GM04504 (cell line): ENCODE measurements at regions not wholly inside any gene's neighbourhood (a gene's known extent, or its start where the extent isn't known, plus 50 kb on each side); places are given as distances from the start of the nearest gene placed in this dataset.

Source experiments
- DNase-seq: peaks from one replicate; pipeline ENCODE4 v3.0.0-alpha.2; 2012; ENCODE audit warnings: low read depth

- no peak for DNase-seq
These were observed 351.9 kb downstream of the EPM2A start for GRCh38 chr6:145383428-145383827.

GRCh38 chr6:145384503-145384902 lies 350.8 kb downstream of the EPM2A start:
- no peak for DNase-seq

DNA sequence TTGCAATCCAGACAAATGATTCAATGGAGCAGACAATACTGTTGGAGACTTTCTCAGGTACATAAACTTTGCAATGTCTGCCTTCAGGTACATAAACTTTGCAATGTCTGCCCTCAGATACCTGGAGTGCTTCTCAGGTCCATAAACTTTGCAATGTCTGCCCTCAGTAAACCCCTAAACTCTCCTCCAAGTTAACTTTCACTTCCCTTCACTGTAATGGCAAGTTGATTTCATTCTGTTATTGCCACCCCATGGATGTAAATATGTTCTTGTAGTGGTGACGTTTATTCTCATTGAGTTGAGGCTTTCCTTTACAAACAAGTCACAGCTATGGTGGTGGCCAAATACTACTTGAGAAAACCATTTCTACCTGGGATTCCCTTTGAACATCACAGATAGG lies 338.8 kb downstream of the EPM2A start:
- no peak for DNase-seq

DNA sequence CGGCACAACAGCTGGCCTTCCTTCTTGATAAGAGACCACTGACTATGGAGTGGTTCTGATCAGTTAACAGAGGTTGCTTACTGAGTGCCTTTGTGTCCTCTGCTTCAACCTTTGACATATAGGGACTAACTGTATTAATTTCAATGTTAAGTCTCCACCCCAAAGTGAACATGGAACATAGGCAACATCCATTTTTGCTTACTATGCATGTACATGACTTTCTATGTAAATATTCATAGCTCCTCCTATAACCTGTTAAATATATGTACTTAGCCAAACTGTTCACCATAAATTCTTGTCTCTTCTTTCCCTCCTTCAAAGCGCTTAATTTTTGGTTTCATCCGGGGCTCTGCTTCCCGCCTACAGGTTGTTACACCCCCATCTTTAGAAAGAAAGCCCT lies 334.8 kb downstream of the EPM2A start:
- no peak for DNase-seq

DNA sequence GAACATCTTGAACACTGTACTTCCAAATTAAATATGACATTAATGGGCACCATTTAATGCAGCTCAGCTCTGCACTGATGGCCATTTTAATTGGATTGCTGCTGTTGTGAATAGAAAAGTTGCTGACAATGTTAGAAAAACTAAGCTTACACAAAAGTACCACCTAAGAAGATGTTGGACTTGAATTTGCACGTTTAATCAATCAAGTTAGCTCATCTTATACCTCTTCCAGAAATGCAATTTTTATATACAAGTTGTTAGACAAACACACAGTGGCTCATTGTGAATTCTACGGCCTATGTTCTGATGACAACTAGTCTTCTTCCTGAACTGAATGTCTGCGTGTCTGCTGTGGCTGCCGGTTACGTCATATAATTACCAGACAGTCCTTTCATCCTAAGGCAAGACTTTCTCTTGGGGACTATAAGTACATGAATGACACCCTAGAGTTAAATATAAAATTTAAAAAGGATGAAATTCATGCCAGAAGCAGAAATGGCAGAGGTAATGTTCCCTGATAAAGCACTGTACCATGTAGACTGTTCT lies 330.2 kb downstream of the EPM2A start:
- no peak for DNase-seq

DNA sequence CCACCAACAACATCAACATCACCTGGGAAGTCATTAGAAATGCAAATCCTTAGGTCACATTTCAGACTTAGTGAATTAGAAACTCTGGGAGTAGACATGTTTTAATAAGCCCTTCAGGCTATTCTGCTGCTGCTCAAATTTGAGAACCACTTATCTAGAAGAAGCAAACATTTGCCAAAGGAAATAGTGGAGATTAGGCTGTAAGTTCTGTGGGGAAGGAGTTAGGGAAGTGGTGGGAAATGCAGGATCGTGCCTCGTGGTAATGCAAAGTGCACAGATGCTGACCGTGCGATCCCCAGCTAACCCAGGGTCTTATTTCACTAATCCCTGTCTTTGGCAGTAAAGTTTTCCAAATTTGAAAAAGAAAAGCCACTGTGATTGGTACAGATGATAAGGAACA lies 328.5 kb downstream of the EPM2A start:
- no peak for DNase-seq

- no peak for DNase-seq
These were observed 319.7 kb downstream of the EPM2A start for GRCh38 chr6:145415616-145416015.

DNA sequence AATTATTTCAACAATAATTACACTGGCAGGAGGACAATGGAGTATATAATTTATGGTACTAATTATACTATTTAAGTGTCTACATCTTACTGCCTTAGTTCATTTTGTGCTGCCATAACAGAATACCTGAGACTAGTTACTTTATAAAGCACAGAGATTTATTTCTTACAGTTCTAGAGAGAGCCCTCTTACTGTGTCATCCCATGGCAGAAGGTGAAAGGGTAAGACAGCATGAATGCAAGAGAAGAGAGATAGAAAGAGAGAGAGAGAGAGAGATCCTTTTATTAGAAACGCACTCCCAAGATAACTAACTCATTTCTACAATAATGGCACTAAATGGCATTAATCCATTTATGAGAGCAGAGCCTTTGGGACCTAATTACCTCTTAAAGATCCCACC lies 314.7 kb downstream of the EPM2A start:
- no peak for DNase-seq

DNA sequence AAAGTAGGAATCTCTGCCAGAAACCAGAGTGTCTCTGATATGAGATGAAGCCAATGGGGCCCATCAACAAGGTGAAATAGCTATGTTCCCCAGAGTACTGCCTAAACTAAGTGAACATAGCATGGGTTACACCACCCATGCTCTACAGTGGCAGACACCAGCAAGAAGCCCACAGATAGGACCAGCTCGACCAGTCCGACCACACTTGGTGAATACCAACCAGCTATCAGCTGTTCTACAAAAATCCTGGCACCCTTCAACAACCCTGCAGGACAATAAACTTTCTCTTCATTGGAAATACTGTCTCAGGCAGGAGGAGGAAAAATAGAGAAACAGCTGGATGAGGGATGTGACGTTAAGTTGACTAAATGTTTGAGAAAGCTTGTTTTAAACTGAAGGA lies 311.4 kb downstream of the EPM2A start:
- no peak for DNase-seq

DNA sequence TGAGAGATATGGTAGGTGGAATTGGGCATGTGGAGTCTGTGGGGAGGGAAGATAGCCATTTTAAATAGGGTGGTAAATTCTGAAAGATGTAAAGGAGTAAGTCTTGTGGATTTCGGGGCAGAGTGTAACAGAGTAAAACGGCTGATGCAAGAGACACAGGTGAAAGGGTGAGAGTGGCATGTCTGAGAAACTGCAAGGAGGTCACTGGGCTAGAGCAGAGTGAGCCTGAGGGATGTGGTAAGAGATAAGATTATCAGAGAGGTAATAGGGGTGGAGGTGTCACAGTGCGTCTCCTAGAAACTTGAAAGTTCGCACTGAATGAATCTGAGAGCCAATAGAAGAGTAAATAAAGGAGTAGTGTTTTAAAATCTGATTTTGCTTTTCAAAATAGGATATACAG lies 308.1 kb downstream of the EPM2A start:
- no peak for DNase-seq

GRCh38 chr6:145428706-145429105 lies 306.6 kb downstream of the EPM2A start:
- DNase-seq = no peak

DNA sequence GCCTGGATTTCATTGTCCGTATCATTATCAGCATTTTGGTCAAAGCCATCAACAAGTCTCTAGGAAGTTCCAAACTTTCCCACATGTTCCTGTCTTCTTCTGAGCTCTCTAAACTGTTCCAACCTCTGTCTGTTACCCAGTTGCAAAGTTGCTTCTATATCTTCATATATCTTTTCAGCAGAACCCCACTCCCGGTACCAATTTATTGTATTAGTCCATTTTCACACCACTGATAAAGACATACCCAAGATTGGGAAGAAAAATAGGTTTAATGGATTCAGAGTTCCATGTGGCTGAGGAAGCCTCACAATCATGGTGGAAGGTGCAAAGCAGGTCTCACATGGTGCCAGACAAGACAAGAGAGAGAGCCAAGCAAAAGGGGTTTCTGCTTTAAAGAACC lies 293.2 kb downstream of the EPM2A start:
- no peak for DNase-seq

DNA sequence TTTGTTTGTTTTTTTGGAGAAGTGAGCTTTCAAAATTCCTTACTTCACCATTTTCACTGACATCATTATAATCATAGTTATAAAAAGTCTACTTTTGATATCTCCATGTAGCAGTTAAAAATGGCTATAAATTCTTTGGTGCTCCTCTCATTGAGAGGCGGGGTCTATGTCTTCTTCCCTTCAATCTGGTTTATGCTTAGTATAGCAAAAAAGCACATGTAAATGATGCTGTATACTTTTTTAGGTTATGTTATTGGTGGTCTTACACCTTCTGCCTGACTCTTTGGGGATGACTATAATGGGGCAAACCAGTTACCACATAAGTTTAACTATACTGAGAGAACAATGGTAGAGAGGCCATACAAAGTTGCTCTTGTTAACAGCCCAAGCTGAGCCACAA lies 289.6 kb downstream of the EPM2A start:
- no peak for DNase-seq

DNA sequence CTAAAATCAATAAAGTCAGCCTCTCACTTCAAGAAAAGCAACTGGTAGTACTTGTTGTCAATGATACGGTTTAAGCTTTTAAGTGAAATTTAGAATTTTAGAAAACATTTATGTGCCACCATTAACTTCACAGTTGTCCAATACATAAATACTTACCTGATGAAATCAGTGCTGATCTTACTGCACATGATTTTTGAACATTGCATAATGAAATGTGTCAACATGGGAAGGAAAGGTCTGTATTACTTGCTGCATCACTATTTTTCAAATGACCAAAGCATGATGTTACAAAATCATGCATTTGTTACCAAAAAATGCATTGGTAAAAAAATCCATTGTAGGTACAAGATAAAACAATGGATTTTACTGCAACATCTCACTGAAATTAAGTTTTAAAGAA lies 284.3 kb downstream of the EPM2A start:
- no peak for DNase-seq

GRCh38 chr6:145453376-145453775 lies 281.9 kb downstream of the EPM2A start:
- DNase-seq = no peak

GRCh38 chr6:145454006-145454405 lies 281.3 kb downstream of the EPM2A start:
- no peak for DNase-seq

DNA sequence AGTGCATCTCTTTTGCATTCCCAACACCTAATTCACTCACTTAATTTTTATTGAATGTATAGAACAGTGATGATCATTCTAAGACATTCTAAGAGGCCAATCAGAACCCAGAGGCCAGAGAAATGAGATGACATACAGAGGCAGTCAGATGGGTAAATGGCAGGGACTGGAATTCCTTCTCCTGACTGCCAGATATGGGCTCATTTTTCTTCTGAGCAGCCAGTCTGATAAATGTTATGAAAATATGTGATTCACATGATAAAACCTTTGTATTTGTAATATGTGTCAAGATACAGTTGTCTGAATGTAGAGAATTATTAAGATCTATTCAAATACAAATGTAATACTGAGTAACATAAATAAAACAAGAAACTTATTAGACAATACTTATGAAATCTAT lies 277.8 kb downstream of the EPM2A start:
- no peak for DNase-seq

- no peak for DNase-seq
These were observed 266.8 kb downstream of the EPM2A start for GRCh38 chr6:145468534-145468933.

- DNase-seq = no peak
These were observed 266.3 kb downstream of the EPM2A start for GRCh38 chr6:145469021-145469420.

- DNase-seq = no peak
These were observed 259.4 kb downstream of the EPM2A start for GRCh38 chr6:145475794-145476396.

- DNase-seq = no peak
These were observed 255.3 kb downstream of the EPM2A start for GRCh38 chr6:145480024-145480423.

GRCh38 chr6:145483191-145483996 lies 251.9 kb downstream of the EPM2A start:
- no peak for DNase-seq

- no peak for DNase-seq
These were observed 250.0 kb downstream of the EPM2A start for GRCh38 chr6:145485288-145485687.

DNA sequence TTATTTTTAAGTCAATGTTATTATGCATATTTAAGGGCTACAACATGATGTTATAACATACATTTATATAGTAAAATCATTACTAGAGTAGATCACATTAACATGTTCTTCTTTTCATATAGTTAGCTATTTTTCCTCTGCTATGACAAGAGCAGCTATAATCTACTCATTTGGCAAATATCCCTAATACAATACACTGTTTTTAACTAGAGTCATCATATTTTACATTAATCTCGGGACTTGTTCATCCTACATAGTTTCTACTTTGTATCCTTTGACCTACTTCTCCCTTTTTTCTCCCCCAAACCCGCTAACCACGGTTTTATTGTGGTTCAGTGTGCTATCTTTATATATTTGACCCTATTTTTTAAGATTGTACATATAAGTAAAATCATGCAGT lies 249.0 kb downstream of the EPM2A start:
- DNase-seq = no peak
